ES-I3 (cell line): ENCODE measurements at regions not wholly inside any gene's neighbourhood (a gene's known extent, or its start where the extent isn't known, plus 50 kb on each side); places are given as distances from the start of the nearest gene placed in this dataset.

Source experiments
- H3K36me3 ChIP-seq: 2 replicates; pipeline ENCODE4 v1.6.1; 2013; ENCODE audit warnings: mild to moderate bottlenecking, low read length, control low read depth, moderate library complexity; ENCODE audit not compliant: insufficient read depth
- H3K4me1 ChIP-seq: 2 replicates; pipeline ENCODE4 v1.6.1; 2013; ENCODE audit warnings: mild to moderate bottlenecking, control low read depth, low read length; ENCODE audit not compliant: insufficient read depth
- H3K9ac ChIP-seq: 2 replicates; pipeline ENCODE4 v1.6.1; 2013; ENCODE audit warnings: low read depth, mild to moderate bottlenecking, low read length, moderate library complexity
- H3K9me3 ChIP-seq: 2 replicates; pipeline ENCODE4 v1.6.1; 2013; ENCODE audit warnings: mild to moderate bottlenecking, low read length, moderate library complexity; ENCODE audit not compliant: control insufficient read depth, insufficient read depth

- Histone ChIP-seq H3K36me3 (no peaks in the 10 kb centered on the region), H3K9ac (no peak overlapping the region), H3K9me3 (no peaks in the 10 kb centered on the region; the same call in 1 of the 2 replicates), H3K4me1 (peaks cover 10% of the 10 kb centered on the region; the same call in 1 of the 2 replicates)
Measured at GRCh38 chr2:88254437-88255091, 84.4 kb downstream of the THNSL2 start.

- Histone ChIP-seq H3K9ac (no peak overlapping the region), H3K4me1 (peaks cover 10% of the 10 kb centered on the region; the same call in 1 of the 2 replicates), H3K36me3 (no peaks in the 10 kb centered on the region), H3K9me3 (no peaks in the 10 kb centered on the region; the same call in 1 of the 2 replicates)
Measured at GRCh38 chr2:88253997-88254396, 83.9 kb downstream of the THNSL2 start.

GRCh38 chr2:88253375-88253774 lies 83.2 kb downstream of the THNSL2 start:
- Histone ChIP-seq H3K9me3 (no peaks in the 10 kb centered on the region; the same call in 1 of the 2 replicates), H3K9ac (no peak overlapping the region), H3K4me1 (peaks cover 9% of the 10 kb centered on the region; the same call in 1 of the 2 replicates), H3K36me3 (no peaks in the 10 kb centered on the region)

- no peaks in the 10 kb centered on the region for H3K36me3 ChIP-seq
- no peaks in the 10 kb centered on the region; the same call in 1 of the 2 replicates for H3K9me3 ChIP-seq
- H3K4me1 ChIP-seq, result peaks cover 6% of the 10 kb centered on the region; the same call in 1 of the 2 replicates
- no peak overlapping the region for H3K9ac ChIP-seq
Measured at GRCh38 chr2:88252646-88253045, 82.5 kb downstream of the THNSL2 start.

- H3K9ac ChIP-seq, result no peak overlapping the region
- no peaks in the 10 kb centered on the region; the same call in 1 of the 2 replicates for H3K9me3 ChIP-seq
- no peaks in the 10 kb centered on the region for H3K36me3 ChIP-seq
- peaks cover 3% of the 10 kb centered on the region; the same call in 1 of the 2 replicates for H3K4me1 ChIP-seq
Measured at GRCh38 chr2:88252111-88252510, 82.0 kb downstream of the THNSL2 start.

- Histone ChIP-seq H3K4me1 (peaks cover 3% of the 10 kb centered on the region; the same call in 1 of the 2 replicates), H3K9ac (no peak overlapping the region), H3K36me3 (no peaks in the 10 kb centered on the region), H3K9me3 (no peaks in the 10 kb centered on the region)
Measured at GRCh38 chr2:88250404-88250803, 80.3 kb downstream of the THNSL2 start.

GRCh38 chr2:88248280-88248828 lies 78.2 kb downstream of the THNSL2 start:
- H3K4me1 ChIP-seq, result peaks cover 3% of the 10 kb centered on the region; the same call in 1 of the 2 replicates
- H3K9me3 ChIP-seq, result no peaks in the 10 kb centered on the region; the same call in 1 of the 2 replicates
- H3K36me3 ChIP-seq, result no peaks in the 10 kb centered on the region
- H3K9ac ChIP-seq, result no peak overlapping the region

- Histone ChIP-seq H3K9ac (no peak overlapping the region), H3K36me3 (no peaks in the 10 kb centered on the region), H3K9me3 (no peaks in the 10 kb centered on the region; the same call in 1 of the 2 replicates), H3K4me1 (peaks cover 3% of the 10 kb centered on the region; the same call in 1 of the 2 replicates)
Measured at GRCh38 chr2:88247531-88247930, 77.4 kb downstream of the THNSL2 start.

GRCh38 chr2:88245109-88245508 lies 75.0 kb downstream of the THNSL2 start:
- no peak overlapping the region for H3K9ac ChIP-seq
- H3K9me3 ChIP-seq, result no peaks in the 10 kb centered on the region; the same call in 1 of the 2 replicates
- no peaks in the 10 kb centered on the region for H3K36me3 ChIP-seq
- H3K4me1 ChIP-seq, result peaks cover 3% of the 10 kb centered on the region; the same call in 1 of the 2 replicates

GRCh38 chr2:88239781-88240180 lies 69.6 kb downstream of the THNSL2 start:
- H3K4me1 ChIP-seq, result no peaks in the 10 kb centered on the region; the same call in 1 of the 2 replicates
- H3K9ac ChIP-seq, result no peak overlapping the region
- no peaks in the 10 kb centered on the region for H3K9me3 ChIP-seq

GRCh38 chr2:88236666-88237065 lies 66.5 kb downstream of the THNSL2 start:
- Histone ChIP-seq H3K9ac (no peak overlapping the region), H3K36me3 (no peaks in the 10 kb centered on the region), H3K4me1 (no peaks in the 10 kb centered on the region; the same call in 1 of the 2 replicates), H3K9me3 (no peaks in the 10 kb centered on the region)

More at GRCh38 chr2:88239781-88240180, 69.6 kb downstream of the THNSL2 start:
- H3K36me3 ChIP-seq, result no peaks in the 10 kb centered on the region
